ENCODE measurements at regions not wholly inside any gene's neighbourhood (a gene's known extent, or its start where the extent isn't known, plus 50 kb on each side); places are given as distances from the start of the nearest gene placed in this dataset.

- H3K4me1 ChIP-seq (ENCODE audit: control insufficient read depth in 5 of 5, insufficient read depth in 5 of 5, low read length in 5 of 5), result peaks cover 0 to 6% (median 3%) of the 10 kb centered on the region in 5 donors
- no peak overlapping the region for H3K27ac ChIP-seq (ENCODE audit: low read depth, low read length)
- H3K9ac ChIP-seq (ENCODE audit: low read length in 5 of 5), result no peak overlapping the region
- H3K4me3 ChIP-seq (ENCODE audit: low read depth in 1 of 5, low read length in 5 of 5), result no peak overlapping the region
- H3K9me3 ChIP-seq (ENCODE audit: control insufficient read depth in 5 of 5, low read length in 5 of 5), result no peaks in the 10 kb centered on the region
- H3K36me3 ChIP-seq (ENCODE audit: control insufficient read depth in 5 of 5, insufficient read depth in 5 of 5, low read length in 5 of 5), result no peaks in the 10 kb centered on the region
- peaks cover 16 to 36% (median 30%) of the 10 kb centered on the region in 5 donors for H3K27me3 ChIP-seq (ENCODE audit: control insufficient read depth in 5 of 5, insufficient read depth in 4 of 5, low read length in 5 of 5)
Measured at GRCh38 chr22:49302150-49302460, 525.6 kb downstream of the BRD1 start.

- Histone ChIP-seq H3K9ac (ENCODE audit: low read length in 5 of 5) (no peak overlapping the region), H3K4me3 (ENCODE audit: low read depth in 1 of 5, low read length in 5 of 5) (no peak overlapping the region), H3K27ac (ENCODE audit: low read depth, low read length) (no peak overlapping the region), H3K4me1 (ENCODE audit: control insufficient read depth in 5 of 5, insufficient read depth in 5 of 5, low read length in 5 of 5) (peaks cover 0 to 6% (median 3%) of the 10 kb centered on the region in 5 donors), H3K9me3 (ENCODE audit: control insufficient read depth in 5 of 5, low read length in 5 of 5) (no peaks in the 10 kb centered on the region), H3K36me3 (ENCODE audit: control insufficient read depth in 5 of 5, insufficient read depth in 5 of 5, low read length in 5 of 5) (no peaks in the 10 kb centered on the region), H3K27me3 (ENCODE audit: control insufficient read depth in 5 of 5, insufficient read depth in 4 of 5, low read length in 5 of 5) (peaks cover 16 to 35% (median 25%) of the 10 kb centered on the region in 5 donors)
Measured at GRCh38 chr22:49301398-49302149, 526.1 kb downstream of the BRD1 start.

GRCh38 chr22:49300951-49301397 is 526.7 kb downstream of the BRD1 start:
- Histone ChIP-seq H3K27ac (ENCODE audit: low read depth, low read length) (no peak overlapping the region), H3K4me3 (ENCODE audit: low read depth in 1 of 5, low read length in 5 of 5) (no peak overlapping the region), H3K27me3 (ENCODE audit: control insufficient read depth in 5 of 5, insufficient read depth in 4 of 5, low read length in 5 of 5) (peaks cover 16 to 34% (median 23%) of the 10 kb centered on the region in 5 donors), H3K4me1 (ENCODE audit: control insufficient read depth in 5 of 5, insufficient read depth in 5 of 5, low read length in 5 of 5) (peaks cover 0 to 6% (median 3%) of the 10 kb centered on the region in 5 donors), H3K9me3 (ENCODE audit: control insufficient read depth in 5 of 5, low read length in 5 of 5) (peaks cover 0 to 2% (median 0%) of the 10 kb centered on the region in 5 donors), H3K9ac (ENCODE audit: low read length in 5 of 5) (no peak overlapping the region), H3K36me3 (ENCODE audit: control insufficient read depth in 5 of 5, insufficient read depth in 5 of 5, low read length in 5 of 5) (no peaks in the 10 kb centered on the region)

GRCh38 chr22:49300241-49300640 is 527.4 kb downstream of the BRD1 start:
- peaks cover 12 to 29% (median 21%) of the 10 kb centered on the region in 5 donors for H3K27me3 ChIP-seq (ENCODE audit: control insufficient read depth in 5 of 5, insufficient read depth in 4 of 5, low read length in 5 of 5)
- H3K4me1 ChIP-seq (ENCODE audit: control insufficient read depth in 5 of 5, insufficient read depth in 5 of 5, low read length in 5 of 5), result peaks cover 0 to 6% (median 3%) of the 10 kb centered on the region in 5 donors
- H3K4me3 ChIP-seq (ENCODE audit: low read depth in 1 of 5, low read length in 5 of 5), result no peak overlapping the region
- H3K9ac ChIP-seq (ENCODE audit: low read length in 5 of 5), result no peak overlapping the region
- H3K27ac ChIP-seq (ENCODE audit: low read depth, low read length), result no peak overlapping the region
- H3K9me3 ChIP-seq (ENCODE audit: control insufficient read depth in 5 of 5, low read length in 5 of 5), result peaks cover 0 to 3% (median 0%) of the 10 kb centered on the region in 5 donors
- H3K36me3 ChIP-seq (ENCODE audit: control insufficient read depth in 5 of 5, insufficient read depth in 5 of 5, low read length in 5 of 5), result no peaks in the 10 kb centered on the region

GRCh38 chr22:49299821-49300231 is 527.8 kb downstream of the BRD1 start:
- no peaks in the 10 kb centered on the region for H3K36me3 ChIP-seq (ENCODE audit: control insufficient read depth in 5 of 5, insufficient read depth in 5 of 5, low read length in 5 of 5)
- no peak overlapping the region for H3K4me3 ChIP-seq (ENCODE audit: low read depth in 1 of 5, low read length in 5 of 5)

GRCh38 chr22:49298834-49299750 is 528.6 kb downstream of the BRD1 start:
- no peak overlapping the region for H3K27ac ChIP-seq (ENCODE audit: low read depth, low read length)
- H3K4me1 ChIP-seq (ENCODE audit: control insufficient read depth in 5 of 5, insufficient read depth in 5 of 5, low read length in 5 of 5), result no peaks in the 10 kb centered on the region
- H3K9ac ChIP-seq (ENCODE audit: low read length in 5 of 5), result no peak overlapping the region

More at GRCh38 chr22:49299821-49300231, 527.8 kb downstream of the BRD1 start:
- Histone ChIP-seq H3K4me1 (ENCODE audit: control insufficient read depth in 5 of 5, insufficient read depth in 5 of 5, low read length in 5 of 5) (peaks cover 0 to 3% (median under 1%) of the 10 kb centered on the region in 5 donors), H3K27ac (ENCODE audit: low read depth, low read length) (no peak overlapping the region), H3K9me3 (ENCODE audit: control insufficient read depth in 5 of 5, low read length in 5 of 5) (peaks cover 0 to 3% (median 0%) of the 10 kb centered on the region in 5 donors), H3K9ac (ENCODE audit: low read length in 5 of 5) (no peak overlapping the region), H3K27me3 (ENCODE audit: control insufficient read depth in 5 of 5, insufficient read depth in 4 of 5, low read length in 5 of 5) (peaks cover 11 to 30% (median 21%) of the 10 kb centered on the region in 5 donors)

GRCh38 chr22:49297871-49298721 is 529.6 kb downstream of the BRD1 start:
- no peaks in the 10 kb centered on the region for H3K36me3 ChIP-seq (ENCODE audit: control insufficient read depth in 5 of 5, insufficient read depth in 5 of 5, low read length in 5 of 5)
- no peak overlapping the region for H3K9ac ChIP-seq (ENCODE audit: low read length in 5 of 5)
- peaks cover 2 to 16% (median 14%) of the 10 kb centered on the region in 5 donors for H3K27me3 ChIP-seq (ENCODE audit: control insufficient read depth in 5 of 5, insufficient read depth in 4 of 5, low read length in 5 of 5)
- no peaks in the 10 kb centered on the region for H3K4me1 ChIP-seq (ENCODE audit: control insufficient read depth in 5 of 5, insufficient read depth in 5 of 5, low read length in 5 of 5)
- no peak overlapping the region for H3K4me3 ChIP-seq (ENCODE audit: low read depth in 1 of 5, low read length in 5 of 5)
- no peak overlapping the region for H3K27ac ChIP-seq (ENCODE audit: low read depth, low read length)
- H3K9me3 ChIP-seq (ENCODE audit: control insufficient read depth in 5 of 5, low read length in 5 of 5), result peaks cover 0 to 14% (median 9%) of the 10 kb centered on the region in 5 donors

More at GRCh38 chr22:49298834-49299750, 528.6 kb downstream of the BRD1 start:
- Histone ChIP-seq H3K4me3 (ENCODE audit: low read depth in 1 of 5, low read length in 5 of 5) (no peak overlapping the region), H3K9me3 (ENCODE audit: control insufficient read depth in 5 of 5, low read length in 5 of 5) (peaks cover 0 to 8% (median 6%) of the 10 kb centered on the region in 5 donors), H3K36me3 (ENCODE audit: control insufficient read depth in 5 of 5, insufficient read depth in 5 of 5, low read length in 5 of 5) (no peaks in the 10 kb centered on the region), H3K27me3 (ENCODE audit: control insufficient read depth in 5 of 5, insufficient read depth in 4 of 5, low read length in 5 of 5) (peaks cover 11 to 26% (median 21%) of the 10 kb centered on the region in 5 donors)

- Histone ChIP-seq H3K27ac (ENCODE audit: low read depth, low read length) (no peak overlapping the region), H3K9ac (ENCODE audit: low read length in 5 of 5) (no peak overlapping the region), H3K9me3 (ENCODE audit: control insufficient read depth in 5 of 5, low read length in 5 of 5) (peaks cover 3 to 18% (median 14%) of the 10 kb centered on the region in 5 donors), H3K4me1 (ENCODE audit: control insufficient read depth in 5 of 5, insufficient read depth in 5 of 5, low read length in 5 of 5) (no peaks in the 10 kb centered on the region), H3K36me3 (ENCODE audit: control insufficient read depth in 5 of 5, insufficient read depth in 5 of 5, low read length in 5 of 5) (no peaks in the 10 kb centered on the region), H3K27me3 (ENCODE audit: control insufficient read depth in 5 of 5, insufficient read depth in 4 of 5, low read length in 5 of 5) (peaks cover 2 to 14% (median 11%) of the 10 kb centered on the region in 5 donors), H3K4me3 (ENCODE audit: low read depth in 1 of 5, low read length in 5 of 5) (no peak overlapping the region)
Measured at GRCh38 chr22:49297286-49297870, 530.3 kb downstream of the BRD1 start.

- no peaks in the 10 kb centered on the region for H3K36me3 ChIP-seq (ENCODE audit: control insufficient read depth in 5 of 5, insufficient read depth in 5 of 5, low read length in 5 of 5)
- H3K27ac ChIP-seq (ENCODE audit: low read depth, low read length), result no peak overlapping the region
- peaks cover 3 to 18% (median 14%) of the 10 kb centered on the region in 5 donors for H3K9me3 ChIP-seq (ENCODE audit: control insufficient read depth in 5 of 5, low read length in 5 of 5)
- H3K9ac ChIP-seq (ENCODE audit: low read length in 5 of 5), result no peak overlapping the region
- no peak overlapping the region for H3K4me3 ChIP-seq (ENCODE audit: low read depth in 1 of 5, low read length in 5 of 5)
- peaks cover 2 to 16% (median 14%) of the 10 kb centered on the region in 5 donors for H3K27me3 ChIP-seq (ENCODE audit: control insufficient read depth in 5 of 5, insufficient read depth in 4 of 5, low read length in 5 of 5)
- no peaks in the 10 kb centered on the region for H3K4me1 ChIP-seq (ENCODE audit: control insufficient read depth in 5 of 5, insufficient read depth in 5 of 5, low read length in 5 of 5)
Measured at GRCh38 chr22:49296561-49296960, 531.1 kb downstream of the BRD1 start.
